GM12872 (cell line): ENCODE measurements at regions not wholly inside any gene's neighbourhood (a gene's known extent, or its start where the extent isn't known, plus 50 kb on each side); places are given as distances from the start of the nearest gene placed in this dataset.

ENCODE experiments used
- CTCF ChIP-seq: IDR thresholded peaks from 3 replicates; pipeline ENCODE4 v1.5.1; 2011; ENCODE audit warnings: low read depth, mild to moderate bottlenecking, low read length, moderate library complexity; ENCODE audit not compliant: insufficient read depth

DNA sequence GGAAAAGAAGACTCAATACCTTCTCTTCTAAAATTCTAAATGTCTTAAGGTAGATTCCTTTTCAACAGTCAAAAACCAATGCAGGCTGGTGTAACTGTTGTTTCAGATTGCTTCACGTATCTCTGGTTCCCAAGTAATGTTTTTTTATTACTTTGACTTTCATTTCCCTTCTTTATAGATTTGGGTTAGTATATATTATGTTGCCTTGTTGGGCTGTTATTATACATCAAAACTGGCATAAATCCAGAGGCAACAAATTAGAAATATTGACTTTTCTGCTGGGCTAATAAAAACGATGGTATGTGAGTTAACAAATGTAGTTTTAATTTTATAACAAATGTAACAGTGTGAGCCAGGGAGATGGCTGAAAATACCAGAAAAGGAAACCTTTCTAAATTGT lies 444.7 kb upstream of the TENM3 start:
- no peak for TF ChIP-seq CTCF

DNA sequence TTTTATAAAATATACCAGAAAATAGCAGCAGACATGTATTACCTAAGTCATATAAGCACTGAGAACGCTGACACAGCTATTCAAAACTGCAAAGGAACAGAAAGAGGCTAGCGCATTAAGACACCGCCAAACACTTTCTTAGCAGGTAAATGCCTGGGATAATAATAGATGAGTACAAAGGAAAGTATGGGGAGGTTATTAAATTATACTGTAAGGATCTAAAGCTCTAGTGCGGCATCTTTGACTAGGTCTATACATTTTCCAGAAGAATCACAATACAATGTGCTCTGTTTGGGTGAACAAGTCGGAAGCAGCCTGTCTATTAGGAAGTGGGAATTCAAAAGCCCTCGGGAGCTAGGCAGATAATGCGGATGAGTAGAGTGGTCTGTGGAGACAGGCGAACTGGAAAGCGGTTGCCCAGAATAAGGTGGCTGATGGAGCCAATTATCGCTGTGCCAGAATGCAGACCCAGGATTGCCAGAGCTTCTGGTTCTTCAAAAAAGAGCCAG lies 443.6 kb upstream of the TENM3 start:
- no peak for TF ChIP-seq CTCF

- TF ChIP-seq CTCF = no peak
Measured at GRCh38 chr4:181802207-181802606, 441.0 kb upstream of the TENM3 start.

DNA sequence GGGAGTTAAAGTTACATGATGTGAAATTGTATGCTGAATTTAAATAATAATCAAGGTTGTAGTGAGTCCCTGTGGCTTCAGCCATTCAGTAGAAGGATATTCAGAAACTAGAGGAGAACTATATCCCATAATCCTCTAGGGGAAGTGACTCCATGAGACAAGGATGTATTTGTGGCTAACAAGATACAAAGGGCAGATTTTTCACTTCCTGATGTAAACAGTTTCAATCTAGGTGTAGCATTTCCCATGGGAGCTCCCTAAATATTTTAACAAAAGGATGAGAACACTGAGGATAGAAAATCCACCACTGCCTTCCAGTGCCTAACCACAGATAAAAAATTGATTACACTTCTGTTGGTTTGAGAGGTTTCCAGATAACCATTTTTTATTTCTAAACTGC lies 435.4 kb upstream of the TENM3 start:
- no peak for TF ChIP-seq CTCF

- TF ChIP-seq CTCF = no peak
Measured at GRCh38 chr4:181810711-181811110, 432.5 kb upstream of the TENM3 start.

- TF ChIP-seq CTCF = no peak
Measured at GRCh38 chr4:181819946-181820345, 423.3 kb upstream of the TENM3 start.

DNA sequence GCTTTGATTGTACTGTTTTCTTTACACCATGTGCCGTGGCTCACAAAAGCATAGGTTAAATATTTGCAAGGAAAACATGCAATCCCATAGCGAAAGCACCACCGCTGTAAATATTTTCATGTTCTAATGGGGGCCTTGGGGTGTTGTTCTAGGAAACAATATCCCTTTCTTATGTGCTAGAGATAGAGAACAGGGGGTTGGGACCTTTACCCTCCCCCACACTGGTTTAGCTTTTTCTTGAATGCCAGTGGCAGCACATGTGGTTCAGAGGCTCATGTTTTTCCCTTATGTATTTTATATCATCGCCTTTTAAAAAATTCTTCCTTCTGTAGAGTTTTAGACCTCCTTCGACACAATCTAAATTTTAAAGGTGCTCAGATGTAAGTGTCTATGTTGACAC lies 422.6 kb upstream of the TENM3 start:
- TF ChIP-seq CTCF = no peak
